ENCODE measurements at regions not wholly inside any gene's neighbourhood (a gene's known extent, or its start where the extent isn't known, plus 50 kb on each side); places are given as distances from the start of the nearest gene placed in this dataset.

GRCh38 chr21:28554660-28555475 lies 437.8 kb downstream of the LTN1 start:
- CTCF ChIA-PET: no interaction called here
- in situ Hi-C loops (cut with HindIII; ENCODE audit: low pct_unique_long_range_greater_than_20kb, low sequenced_read_pairs): no loop called here

GRCh38 chr21:28550057-28550825 lies 442.4 kb downstream of the LTN1 start:
- BruUV-seq (replicated peaks): no TSS peak

More at GRCh38 chr21:28554660-28555475, 437.8 kb downstream of the LTN1 start:
- POLR2A ChIA-PET: no interaction called here
- no peak overlapping the region for H3K27ac ChIP-seq (ENCODE audit: low read length)
- TF ChIP-seq CTCF (IDR thresholded peaks at IDR 0.05) (no peak), SIN3A (IDR thresholded peaks at IDR 0.05; ENCODE audit: borderline replicate concordance, insufficient read depth, low read depth, low read length) (no peak), POLR2AphosphoS5 (IDR thresholded peaks at IDR 0.05; ENCODE audit: low read depth, low read length) (no peak)
- no peaks in the 10 kb centered on the region for H3K9me3 ChIP-seq (ENCODE audit: control insufficient read depth, insufficient read depth, low read depth, low read length)
- no peak overlapping the region for H3K4me3 ChIP-seq (ENCODE audit: low read depth in 2 of 2, low read length in 2 of 2)
- no peaks in the 10 kb centered on the region for H3K4me1 ChIP-seq (ENCODE audit: control insufficient read depth, insufficient read depth, low read length)
- H3K36me3 ChIP-seq (ENCODE audit: control insufficient read depth, insufficient read depth, low read length): no peaks in the 10 kb centered on the region
- DNase-seq (ENCODE audit: low read depth, low spot score) (no peak), ATAC-seq (no peak)
- H3K27me3 ChIP-seq (ENCODE audit: control insufficient read depth, insufficient read depth, low read length): no peaks in the 10 kb centered on the region
- intact Hi-C loops (cut with micrococcal nuclease; ENCODE audit: unreplicated experiment): no loop called here
- no TSS peak for BruUV-seq (replicated peaks)

More at GRCh38 chr21:28550057-28550825, 442.4 kb downstream of the LTN1 start:
- intact Hi-C loops (cut with micrococcal nuclease; ENCODE audit: unreplicated experiment): no loop called here
- Histone ChIP-seq H3K4me3 (ENCODE audit: low read depth in 2 of 2, low read length in 2 of 2) (no peak overlapping the region), H3K36me3 (ENCODE audit: control insufficient read depth, insufficient read depth, low read length) (no peaks in the 10 kb centered on the region), H3K9me3 (ENCODE audit: control insufficient read depth, insufficient read depth, low read depth, low read length) (no peaks in the 10 kb centered on the region), H3K27me3 (ENCODE audit: control insufficient read depth, insufficient read depth, low read length) (no peaks in the 10 kb centered on the region), H3K4me1 (ENCODE audit: control insufficient read depth, insufficient read depth, low read length) (no peaks in the 10 kb centered on the region), H3K27ac (ENCODE audit: low read length) (no peak overlapping the region)
- no peak for TF ChIP-seq TCF7L2 (IDR thresholded peaks at IDR 0.05; ENCODE audit: low read depth, low read length)
- TF ChIP-seq REST (IDR thresholded peaks at IDR 0.05; ENCODE audit: insufficient read depth in 1 of 2, low read depth in 2 of 2, low read length in 1 of 2): no peak
- TF ChIP-seq SIN3A (IDR thresholded peaks at IDR 0.05; ENCODE audit: borderline replicate concordance, insufficient read depth, low read depth, low read length): no peak
- TF ChIP-seq CTCF (IDR thresholded peaks at IDR 0.05): no peak
- TF ChIP-seq POLR2AphosphoS5 (IDR thresholded peaks at IDR 0.05; ENCODE audit: low read depth, low read length): no peak
- DNase-seq (ENCODE audit: low read depth, low spot score): no peak
- ChIA-PET CTCF (no interaction called here), POLR2A (no interaction called here)
- in situ Hi-C loops (cut with HindIII; ENCODE audit: low pct_unique_long_range_greater_than_20kb, low sequenced_read_pairs): no loop called here
- no peak for ATAC-seq
